H1 (cell line): ENCODE measurements at regions not wholly inside any gene's neighbourhood (a gene's known extent, or its start where the extent isn't known, plus 50 kb on each side); places are given as distances from the start of the nearest gene placed in this dataset.

Experiments used
- CTCF ChIA-PET: fragments of 300-600 bp; sonication (Branson Sonifier 250); formaldehyde crosslinking; loops from one replicate; lab custom pipeline; 2021; ENCODE audit not compliant: partially characterized antibody; lab: Charles Lee
- POLR2A ChIA-PET: fragments of 300-600 bp; sonication (Branson Sonifier 250); formaldehyde crosslinking; loops from one replicate; lab custom pipeline; 2021; ENCODE audit warnings: inconsistent platforms; ENCODE audit not compliant: partially characterized antibody; lab: Charles Lee
- DNase-seq, 2 experiments: peaks; one replicate each; pipeline versions ENCODE4 v3.0.0 to v3.0.0-alpha.2; 2010 to 2022; ENCODE audit warnings: low spot score in 2 of 2, low read depth in 1 of 2, mixed read lengths in 1 of 2
- FAIRE-seq: peaks from 2 replicates; lab custom pipeline; 2011; peaks lifted over from hg19 to GRCh38; lab: Jason Lieb, UNC
- H2AFZ ChIP-seq: 2 replicates; pipeline ENCODE4 v1.8.1; 2012; ENCODE audit warnings: low read length, inconsistent platforms
- H2AK5ac ChIP-seq: 2 replicates; pipeline ENCODE4 v1.6.1; 2013; ENCODE audit warnings: low read depth, low read length
- H2BK120ac ChIP-seq: replicated peaks from 2 replicates; pipeline ENCODE3; 2013; ENCODE audit warnings: low read depth, low read length, inconsistent platforms
- H2BK12ac ChIP-seq: 2 replicates; pipeline ENCODE4 v1.6.1; 2013; ENCODE audit warnings: low read depth, low read length
- H2BK15ac ChIP-seq: 2 replicates; pipeline ENCODE4 v1.6.1; 2013; ENCODE audit warnings: low read length
- H2BK20ac ChIP-seq: 2 replicates; pipeline ENCODE4 v1.6.1; 2013; ENCODE audit warnings: low read length
- H2BK5ac ChIP-seq: 2 replicates; pipeline ENCODE4 v1.6.1; 2013; ENCODE audit warnings: low read depth, low read length
- H3K14ac ChIP-seq: 2 replicates; pipeline ENCODE4 v1.6.1; 2013; ENCODE audit warnings: inconsistent platforms; ENCODE audit not compliant: insufficient read length
- H3K18ac ChIP-seq: 2 replicates; pipeline ENCODE4 v1.6.1; 2013; ENCODE audit warnings: low read length; ENCODE audit errors: extremely low read depth
- H3K23ac ChIP-seq: 2 replicates; pipeline ENCODE4 v1.6.1; 2013; ENCODE audit warnings: inconsistent platforms; ENCODE audit not compliant: insufficient read length
- H3K23me2 ChIP-seq: 2 replicates; pipeline ENCODE4 v1.6.1; 2013; ENCODE audit warnings: low read depth, low read length
- H3K27ac ChIP-seq: 2 replicates; pipeline ENCODE4 v1.6.1; 2011; ENCODE audit warnings: low read depth, low read length, inconsistent platforms
- H3K27me3 ChIP-seq, 4 experiments: replicated peaks in 1 of 4; 1 replicate in 1 of 4; 2 replicates in 3 of 4; pipeline versions ENCODE4 v1.6.1 to v1.8.1; 2011 to 2013; ENCODE audit warnings: low read length in 3 of 4, mild to moderate bottlenecking in 3 of 4, inconsistent platforms in 2 of 4, mixed read lengths in 2 of 4, moderate library complexity in 1 of 4; ENCODE audit not compliant: control insufficient read depth in 3 of 4, insufficient read depth in 3 of 4; ENCODE audit errors: extremely low read depth in 1 of 4
- H3K36me3 ChIP-seq, 4 experiments: 2 replicates each; pipeline versions ENCODE4 v1.6.1 to v1.8.1; 2011 to 2013; ENCODE audit warnings: mild to moderate bottlenecking in 4 of 4, low read length in 3 of 4, moderate library complexity in 2 of 4, control low read depth in 1 of 4, inconsistent platforms in 1 of 4; ENCODE audit not compliant: insufficient read depth in 4 of 4, control insufficient read depth in 2 of 4
- H3K4ac ChIP-seq: replicated peaks from 2 replicates; pipeline ENCODE3; 2013; ENCODE audit warnings: low read length, low read depth, mixed read lengths, inconsistent platforms; ENCODE audit not compliant: insufficient read length
- H3K4me1 ChIP-seq, 4 experiments: replicated peaks in 1 of 4; 1 replicate in 1 of 4; 2 replicates in 3 of 4; pipeline versions ENCODE4 v1.6.1 to v1.8.1; 2011 to 2013; ENCODE audit warnings: low read length in 3 of 4, inconsistent platforms in 2 of 4, mixed read lengths in 1 of 4; ENCODE audit not compliant: insufficient read depth in 4 of 4, control insufficient read depth in 3 of 4
- H3K4me2 ChIP-seq, 2 experiments: 2 replicates each; pipeline versions ENCODE4 v1.6.1 to v1.8.1; 2011 to 2013; ENCODE audit warnings: low read depth in 2 of 2, low read length in 2 of 2, control low read depth in 1 of 2, inconsistent platforms in 1 of 2, mild to moderate bottlenecking in 1 of 2; ENCODE audit not compliant: insufficient read depth in 1 of 2
- H3K4me3 ChIP-seq, 4 experiments: fragments of 200-600, 300-600 bp in 1 of 4; sonication (generic), shearing (Covaris generic), sonication (Bioruptor Twin) in 1 of 4; 2 replicates each; pipeline versions ENCODE4 v1.5.1 to v1.8.1; 2011 to 2016; ENCODE audit warnings: low read length in 4 of 4, low read depth in 3 of 4, control low read depth in 2 of 4, inconsistent platforms in 2 of 4, mild to moderate bottlenecking in 2 of 4, mixed read lengths in 1 of 4, moderate library complexity in 1 of 4; ENCODE audit not compliant: insufficient read depth in 2 of 4; ENCODE audit errors: extremely low read depth in 1 of 4
- H3K56ac ChIP-seq: replicated peaks from 2 replicates; pipeline ENCODE3; 2013; ENCODE audit warnings: low read depth, mild to moderate bottlenecking, mixed read lengths, low read length, inconsistent platforms; ENCODE audit not compliant: insufficient read length
- H3K79me1 ChIP-seq: 2 replicates; pipeline ENCODE4 v1.6.1; 2013; ENCODE audit warnings: low read depth, low read length, control low read depth
- H3K79me2 ChIP-seq, 2 experiments: 2 replicates each; pipeline versions ENCODE4 v1.6.1 to v1.8.1; 2012 to 2013; ENCODE audit warnings: low read length in 2 of 2, mild to moderate bottlenecking in 2 of 2, inconsistent platforms in 1 of 2; ENCODE audit not compliant: insufficient read depth in 2 of 2, control insufficient read depth in 1 of 2
- H3K9ac ChIP-seq, 4 experiments: replicated peaks in 1 of 4; 1 replicate in 1 of 4; 2 replicates in 3 of 4; pipeline versions ENCODE4 v1.6.1 to v1.8.1; 2011 to 2013; ENCODE audit warnings: low read depth in 3 of 4, low read length in 3 of 4, control low read depth in 2 of 4, mild to moderate bottlenecking in 2 of 4, moderate library complexity in 2 of 4, inconsistent platforms in 1 of 4; ENCODE audit errors: extremely low read depth in 1 of 4
- H3K9me3 ChIP-seq, 2 experiments: 2 replicates each; pipeline versions ENCODE4 v1.6.1 to v1.8.1; 2012 to 2013; ENCODE audit warnings: mild to moderate bottlenecking in 2 of 2, moderate library complexity in 2 of 2, control low read depth in 1 of 2, inconsistent platforms in 1 of 2, low read depth in 1 of 2, low read length in 1 of 2, mixed read lengths in 1 of 2; ENCODE audit not compliant: insufficient read depth in 2 of 2
- H4K20me1 ChIP-seq, 2 experiments: replicated peaks in 1 of 2; 2 replicates each; pipeline versions ENCODE3 to v1.8.1; 2011 to 2013; ENCODE audit warnings: inconsistent platforms in 2 of 2, low read length in 2 of 2, mild to moderate bottlenecking in 1 of 2; ENCODE audit not compliant: insufficient read depth in 2 of 2, control insufficient read depth in 1 of 2
- H4K5ac ChIP-seq: 2 replicates; pipeline ENCODE4 v1.6.1; 2013; ENCODE audit warnings: low read length, low read depth, mixed read lengths, inconsistent platforms; ENCODE audit not compliant: insufficient read length
- H4K8ac ChIP-seq: 2 replicates; pipeline ENCODE4 v1.8.0; 2013; ENCODE audit warnings: mild to moderate bottlenecking, moderate library complexity, low read length, inconsistent platforms; ENCODE audit not compliant: insufficient read depth; ENCODE audit errors: extremely low read depth
- H4K91ac ChIP-seq: replicated peaks from 2 replicates; pipeline ENCODE3; 2013; ENCODE audit warnings: low read length, mixed read lengths, inconsistent platforms; ENCODE audit not compliant: insufficient read length
- RAD21 ChIP-seq, 2 experiments: IDR thresholded peaks in 1 of 2; conservative IDR thresholded peaks in 1 of 2; 2 replicates each; pipeline ENCODE4 v1.6.1; 2011; ENCODE audit warnings: low read depth in 2 of 2, low read length in 2 of 2, improper control_type of control experiment in 1 of 2, inconsistent platforms in 1 of 2, mild to moderate bottlenecking in 1 of 2, moderate library complexity in 1 of 2
- TEAD4 ChIP-seq: IDR thresholded peaks from 2 replicates; pipeline ENCODE4 v1.6.1; 2012; ENCODE audit warnings: low read depth, low read length, inconsistent platforms, mixed read lengths
- WGBS, 2 experiments: shearing (Covaris generic) in 1 of 2; methylation state at CpG; one replicate each; pipeline versions ENCODE4 v1.1.6 to v1.1.7; 2013 to 2015; ENCODE audit warnings: low lambda C conversion rate in 2 of 2, mixed read lengths in 2 of 2, inconsistent platforms in 1 of 2, low coverage in 1 of 2, missing lambda C conversion rate in 1 of 2; ENCODE audit not compliant: insufficient replicate concordance in 2 of 2, insufficient coverage in 1 of 2, insufficient read length in 1 of 2; ENCODE audit errors: extremely low coverage in 1 of 2, missing lambda C conversion rate in 1 of 2; 5-methylcytosine and 5-hydroxymethylcytosine counted together

- no peak overlapping the region for H2BK120ac ChIP-seq
- 70% methylated on average over 3 of the region's 3 CpGs; no CpG with 5 or more reads in 1 of the 2 experiments for WGBS, 2 experiments
Observed at GRCh38 chr16:9534759-9535158, 443.3 kb downstream of the HAPSTR1 start.

More at GRCh38 chr16:9534759-9535158, 443.3 kb downstream of the HAPSTR1 start:
- no peak overlapping the region for H2BK15ac ChIP-seq
- DNase-seq (no peak), FAIRE-seq (no peak)
- no peak overlapping the region; the same call in 1 of the 2 replicates for H2BK20ac ChIP-seq
- peak in 1 of 2 experiments; percentile 0; a peak in 1 of 4 replicates for TF ChIP-seq RAD21 (IDR thresholded peaks at IDR 0.05 in 1 of 2, conservative IDR thresholded peaks at IDR 0.05 in 1 of 2; ENCODE audit: low read depth in 2 of 2, low read length in 2 of 2)
- no peak for TF ChIP-seq TEAD4
- no peak overlapping the region for H2AK5ac ChIP-seq
- H3K23me2 ChIP-seq, result no peaks in the 10 kb centered on the region
- H3K18ac ChIP-seq, result peak overlapping the region; percentile 3
- no peak overlapping the region for H3K4ac ChIP-seq
- POLR2A ChIA-PET, result no interaction called here
- no peak overlapping the region for H3K14ac ChIP-seq
- no peaks in the 10 kb centered on the region for H3K79me1 ChIP-seq
- CTCF ChIA-PET, result interaction anchor here (0.7 to 0.9 kb wide), 2 partner anchors 17 to 278 kb away, joined by 3 read pairs; no protein-coding TSS in a partner anchor
- H3K9ac ChIP-seq, result no peak overlapping the region
- no peak overlapping the region for H3K23ac ChIP-seq
- H4K91ac ChIP-seq, result no peak overlapping the region
- no peak overlapping the region for H2BK12ac ChIP-seq
- no peak overlapping the region for H3K27ac ChIP-seq
- no peak overlapping the region for H4K8ac ChIP-seq
- H4K20me1 ChIP-seq, result no peaks in the 10 kb centered on the region
- peaks cover 0 to 6% (median 2%) of the 10 kb centered on the region in 4 experiments; a peak in 2 of 7 replicates for H3K4me1 ChIP-seq
- H3K56ac ChIP-seq, result no peak overlapping the region
- H3K79me2 ChIP-seq, result no peaks in the 10 kb centered on the region
- H3K9me3 ChIP-seq, result peaks cover 4% of the 10 kb centered on the region in 2 experiments; a peak in 3 of 4 replicates
- H3K4me3 ChIP-seq, result no peak overlapping the region
- no peaks in the 10 kb centered on the region for H3K27me3 ChIP-seq
- H4K5ac ChIP-seq, result no peak overlapping the region
- 0 out of 2 replicates have a peak overlapping the region, but pooled peaks have one; percentile 1 for H2BK5ac ChIP-seq
- no peaks in the 10 kb centered on the region; a peak in 1 of 8 replicates for H3K36me3 ChIP-seq
- no peak overlapping the region for H3K4me2 ChIP-seq
- H2AFZ ChIP-seq, result peak overlapping the region; percentile 83; the same call in 1 of the 2 replicates
